Caco-2 (cell line): ENCODE measurements at regions not wholly inside any gene's neighbourhood (a gene's known extent, or its start where the extent isn't known, plus 50 kb on each side); places are given as distances from the start of the nearest gene placed in this dataset.

Experiments used
- BruUV-seq: library from RNA; stranded (reverse); fragments of 400-500 nt; replicated peaks from 2 replicates; lab custom pipeline; 2021; lab: Mats Ljungman, UMichigan
- CTCF ChIA-PET: fragments of 300-600 bp; sonication (Branson Sonifier 250); formaldehyde crosslinking; loops from one replicate; lab custom pipeline; 2022; ENCODE audit warnings: antibody characterized with exemption; lab: Charles Lee
- POLR2A ChIA-PET: fragments of 300-600 bp; sonication (Branson Sonifier 250); formaldehyde crosslinking; loops from one replicate; lab custom pipeline; 2022; ENCODE audit warnings: antibody characterized with exemption; lab: Charles Lee
- DNase-seq, 2 experiments: peaks; one replicate each; pipeline versions ENCODE4 v3.0.0 to v3.0.0-alpha.2; 2020 to 2022
- H3K27me3 ChIP-seq: replicated peaks from 2 replicates; pipeline ENCODE4 v1.6.0; 2011; ENCODE audit warnings: low read length; ENCODE audit not compliant: control insufficient read depth, insufficient read depth
- H3K36me3 ChIP-seq: 2 replicates; pipeline ENCODE4 v1.5.1; 2011; ENCODE audit warnings: low read length; ENCODE audit not compliant: control insufficient read depth, insufficient read depth
- H3K4me1 ChIP-seq: fragments of 250-450 bp; sonication (Bioruptor Pico); 2 replicates; pipeline ENCODE4 v1.5.1; 2020; ENCODE audit warnings: mild to moderate bottlenecking
- H3K4me3 ChIP-seq: 2 replicates; pipeline ENCODE4 v1.5.1; 2011; ENCODE audit warnings: low read depth, mild to moderate bottlenecking, control low read depth, low read length
- H3K9me3 ChIP-seq: fragments of 250-450 bp; sonication (Bioruptor Pico); 2 replicates; pipeline ENCODE4 v1.5.1; 2020; ENCODE audit warnings: mild to moderate bottlenecking, moderate library complexity
- H3K27ac Mint-ChIP-seq: one replicate; pipeline ENCODE4 v1.8.0; 2022; ENCODE audit warnings: mixed read lengths; ENCODE audit not compliant: unreplicated experiment
- H3K27me3 Mint-ChIP-seq: one replicate; pipeline ENCODE4 v1.8.0; 2022; ENCODE audit warnings: mixed read lengths; ENCODE audit not compliant: insufficient read depth, unreplicated experiment
- H3K36me3 Mint-ChIP-seq: one replicate; pipeline ENCODE4 v1.8.0; 2022; ENCODE audit warnings: mild to moderate bottlenecking, mixed read lengths; ENCODE audit not compliant: insufficient read depth, unreplicated experiment
- H3K4me1 Mint-ChIP-seq: one replicate; pipeline ENCODE4 v1.8.0; 2022; ENCODE audit warnings: low read depth, mixed read lengths; ENCODE audit not compliant: unreplicated experiment
- H3K4me3 Mint-ChIP-seq: one replicate; pipeline ENCODE4 v1.8.0; 2022; ENCODE audit warnings: mild to moderate bottlenecking, moderate library complexity, mixed read lengths; ENCODE audit not compliant: unreplicated experiment
- H3K9me3 Mint-ChIP-seq: one replicate; pipeline ENCODE4 v1.8.0; 2022; ENCODE audit warnings: mixed read lengths; ENCODE audit not compliant: unreplicated experiment
- intact Hi-C: fragments of 100-400 bp; cut with micrococcal nuclease; formaldehyde crosslinking; loops from one replicate; pipeline ENCODE4 v1.10.0; 2022; ENCODE audit not compliant: unreplicated experiment
- TF ChIP-seq, protein P1 (sequence below), 2 experiments: fragments of 200-600 bp in 1 of 2; IDR thresholded peaks; 1 replicate in 1 of 2; 2 replicates in 1 of 2; pipeline versions ENCODE4 v1.5.1 to v1.8.0; 2011 to 2022; ENCODE audit warnings: antibody characterized with exemption in 1 of 2, control low read depth in 1 of 2, inconsistent platforms in 1 of 2, low read depth in 1 of 2, low read length in 1 of 2, mild to moderate bottlenecking in 1 of 2, moderate library complexity in 1 of 2; ENCODE audit not compliant: insufficient read depth in 1 of 2, severe bottlenecking in 1 of 2, unreplicated experiment in 1 of 2

GRCh38 chr16:54525104-54525503, 238.5 kb upstream of the IRX3 start:
- no peaks in the 10 kb centered on the region for H3K36me3 ChIP-seq
- Mint-ChIP-seq H3K4me3 (no peak overlapping the region), H3K36me3 (no peaks in the 10 kb centered on the region), H3K27me3 (no peaks in the 10 kb centered on the region), H3K4me1 (no peaks in the 10 kb centered on the region), H3K27ac (no peak overlapping the region), H3K9me3 (peaks cover 26% of the 10 kb centered on the region)
- no peak for DNase-seq
- TF ChIP-seq, protein P1, sequence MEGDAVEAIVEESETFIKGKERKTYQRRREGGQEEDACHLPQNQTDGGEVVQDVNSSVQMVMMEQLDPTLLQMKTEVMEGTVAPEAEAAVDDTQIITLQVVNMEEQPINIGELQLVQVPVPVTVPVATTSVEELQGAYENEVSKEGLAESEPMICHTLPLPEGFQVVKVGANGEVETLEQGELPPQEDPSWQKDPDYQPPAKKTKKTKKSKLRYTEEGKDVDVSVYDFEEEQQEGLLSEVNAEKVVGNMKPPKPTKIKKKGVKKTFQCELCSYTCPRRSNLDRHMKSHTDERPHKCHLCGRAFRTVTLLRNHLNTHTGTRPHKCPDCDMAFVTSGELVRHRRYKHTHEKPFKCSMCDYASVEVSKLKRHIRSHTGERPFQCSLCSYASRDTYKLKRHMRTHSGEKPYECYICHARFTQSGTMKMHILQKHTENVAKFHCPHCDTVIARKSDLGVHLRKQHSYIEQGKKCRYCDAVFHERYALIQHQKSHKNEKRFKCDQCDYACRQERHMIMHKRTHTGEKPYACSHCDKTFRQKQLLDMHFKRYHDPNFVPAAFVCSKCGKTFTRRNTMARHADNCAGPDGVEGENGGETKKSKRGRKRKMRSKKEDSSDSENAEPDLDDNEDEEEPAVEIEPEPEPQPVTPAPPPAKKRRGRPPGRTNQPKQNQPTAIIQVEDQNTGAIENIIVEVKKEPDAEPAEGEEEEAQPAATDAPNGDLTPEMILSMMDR (IDR thresholded peaks at IDR 0.05; ENCODE audit: insufficient read depth in 1 of 2, low read depth in 1 of 2, low read length in 1 of 2, severe bottlenecking in 1 of 2, unreplicated experiment in 1 of 2): no peak
- no peaks in the 10 kb centered on the region for H3K27me3 ChIP-seq
- no peaks in the 10 kb centered on the region for H3K4me1 ChIP-seq
- H3K4me3 ChIP-seq: no peak overlapping the region
- peaks cover 13% of the 10 kb centered on the region for H3K9me3 ChIP-seq
- CTCF ChIA-PET: no interaction called here
- POLR2A ChIA-PET: no interaction called here
- intact Hi-C loops: no loop called here
- no TSS peak for BruUV-seq

GRCh38 chr16:54522584-54522983, 236.0 kb upstream of the IRX3 start:
- Mint-ChIP-seq H3K27ac (no peak overlapping the region), H3K27me3 (no peaks in the 10 kb centered on the region), H3K36me3 (no peaks in the 10 kb centered on the region), H3K9me3 (peaks cover 34% of the 10 kb centered on the region), H3K4me1 (no peaks in the 10 kb centered on the region), H3K4me3 (no peak overlapping the region)
- POLR2A ChIA-PET: no interaction called here
- no peak for DNase-seq
- intact Hi-C loops: no loop called here
- Histone ChIP-seq H3K9me3 (peaks cover 13% of the 10 kb centered on the region), H3K36me3 (no peaks in the 10 kb centered on the region), H3K27me3 (no peaks in the 10 kb centered on the region), H3K4me1 (no peaks in the 10 kb centered on the region), H3K4me3 (no peak overlapping the region)
- BruUV-seq: no TSS peak
- CTCF ChIA-PET: no interaction called here
- TF ChIP-seq, protein P1 (IDR thresholded peaks at IDR 0.05; ENCODE audit: insufficient read depth in 1 of 2, low read depth in 1 of 2, low read length in 1 of 2, severe bottlenecking in 1 of 2, unreplicated experiment in 1 of 2): no peak

- no peaks in the 10 kb centered on the region for H3K36me3 Mint-ChIP-seq
- no peaks in the 10 kb centered on the region for H3K4me1 Mint-ChIP-seq
- H3K36me3 ChIP-seq: no peaks in the 10 kb centered on the region
- H3K4me3 Mint-ChIP-seq: no peak overlapping the region
- intact Hi-C loops: no loop called here
- H3K27me3 ChIP-seq: no peaks in the 10 kb centered on the region
- H3K9me3 ChIP-seq: peaks cover 10% of the 10 kb centered on the region
- BruUV-seq: no TSS peak
- TF ChIP-seq, protein P1 (IDR thresholded peaks at IDR 0.05; ENCODE audit: insufficient read depth in 1 of 2, low read depth in 1 of 2, low read length in 1 of 2, severe bottlenecking in 1 of 2, unreplicated experiment in 1 of 2): no peak
- H3K4me1 ChIP-seq: no peaks in the 10 kb centered on the region
- POLR2A ChIA-PET: no interaction called here
- no peak for DNase-seq
- CTCF ChIA-PET: no interaction called here
- no peak overlapping the region for H3K4me3 ChIP-seq
- no peaks in the 10 kb centered on the region for H3K27me3 Mint-ChIP-seq
- no peak overlapping the region for H3K27ac Mint-ChIP-seq
- peaks cover 21% of the 10 kb centered on the region for H3K9me3 Mint-ChIP-seq
Observed at GRCh38 chr16:54521327-54521726, 234.7 kb upstream of the IRX3 start.
